ENCODE measurements at regions not wholly inside any gene's neighbourhood (a gene's known extent, or its start where the extent isn't known, plus 50 kb on each side); places are given as distances from the start of the nearest gene placed in this dataset.

DNA sequence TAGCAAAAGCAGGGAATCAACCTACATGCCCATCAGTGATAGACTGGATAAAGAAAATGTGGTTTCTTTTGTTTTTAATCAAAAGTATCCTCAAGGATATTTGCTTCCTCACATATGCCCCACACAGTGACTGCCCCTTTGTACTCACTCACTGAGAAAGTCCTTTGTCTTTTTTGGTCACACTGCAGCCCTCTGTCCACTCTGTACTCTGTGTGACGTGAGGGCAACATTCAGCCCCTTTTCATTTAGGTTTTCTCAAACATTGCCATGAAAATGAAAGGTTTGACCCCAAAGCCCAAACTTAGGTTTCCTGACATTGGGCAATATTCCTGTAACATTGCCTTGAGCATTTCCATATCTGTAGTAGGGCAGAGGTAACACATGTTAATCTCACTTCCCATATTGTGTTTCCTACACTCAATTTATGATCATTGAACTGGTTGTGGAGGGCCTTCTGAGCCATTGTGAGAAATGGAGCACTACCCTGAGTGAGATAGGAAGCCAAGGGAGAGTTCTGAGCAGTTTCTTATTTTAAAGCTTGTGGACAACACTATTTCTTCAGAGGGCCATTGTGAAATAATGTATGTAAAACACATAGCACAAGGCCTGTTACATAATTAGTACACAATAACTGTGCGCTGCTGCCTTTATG, 501.9 kb upstream of the C1orf87 start:
- H3K27ac ChIP-seq = peak overlapping the region; percentile 97
- no peak for DNase-seq (ENCODE audit: low read depth, low spot score)

DNA sequence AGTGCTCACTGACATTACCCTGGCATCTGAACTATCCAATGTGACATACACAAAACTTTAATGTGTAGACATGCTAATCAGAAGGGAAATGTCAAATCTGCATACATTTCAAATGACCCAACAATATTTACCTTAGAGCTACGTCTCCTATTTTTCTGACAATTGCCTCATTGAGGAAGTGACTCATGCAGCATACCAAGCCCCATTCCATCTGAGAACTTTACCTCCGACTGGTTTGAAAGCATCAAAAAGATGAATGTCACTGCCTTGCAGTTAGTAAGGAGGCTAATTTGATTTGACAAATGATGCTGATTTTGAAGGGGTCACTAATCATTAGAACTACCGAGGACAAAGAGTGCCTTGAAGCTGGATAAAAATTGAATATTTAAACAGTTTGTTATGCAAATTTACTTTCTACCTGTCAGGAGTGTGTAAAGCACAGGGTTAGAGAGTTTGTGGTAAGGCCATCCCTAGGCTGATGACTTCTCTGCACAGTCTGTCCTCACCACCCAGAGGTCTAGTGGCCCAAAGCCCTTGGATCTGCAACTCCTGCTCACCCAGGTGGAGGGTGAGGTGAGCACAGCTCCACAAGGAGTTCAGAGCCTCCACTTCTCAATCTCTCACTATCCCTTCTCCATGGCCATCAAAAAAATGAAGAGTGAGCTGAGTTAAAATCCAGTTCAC, 500.3 kb upstream of the C1orf87 start:
- H3K27ac ChIP-seq = peak overlapping the region; percentile 97
- DNase-seq (ENCODE audit: low read depth, low spot score) = peak; percentile 66

DNA sequence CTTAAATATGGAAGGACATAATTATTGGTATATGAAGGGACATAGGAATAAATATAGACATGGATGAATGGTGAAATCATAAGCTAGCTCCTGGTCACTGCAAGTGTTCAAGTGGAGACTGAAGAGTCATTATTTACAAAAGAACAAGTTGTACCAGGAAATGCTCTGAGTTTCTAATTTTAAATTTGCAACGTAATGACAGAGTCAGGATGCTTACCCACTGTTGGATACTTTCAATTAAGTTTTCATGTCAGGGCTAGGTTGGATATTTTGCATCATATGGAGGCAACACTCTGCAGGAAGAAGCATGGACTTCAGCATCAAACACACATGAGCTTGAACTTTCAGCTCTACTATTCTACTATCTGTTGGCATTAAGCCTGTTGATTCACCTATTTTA, 499.6 kb upstream of the C1orf87 start:
- DNase-seq (ENCODE audit: low read depth, low spot score) = peak; percentile 73
- H3K27ac ChIP-seq = peak overlapping the region; percentile 97

GRCh38 chr1:60572378-60572777, 498.8 kb upstream of the C1orf87 start:
- H3K27ac ChIP-seq = peak overlapping the region; percentile 97
- DNase-seq (ENCODE audit: low read depth, low spot score) = no peak

DNA sequence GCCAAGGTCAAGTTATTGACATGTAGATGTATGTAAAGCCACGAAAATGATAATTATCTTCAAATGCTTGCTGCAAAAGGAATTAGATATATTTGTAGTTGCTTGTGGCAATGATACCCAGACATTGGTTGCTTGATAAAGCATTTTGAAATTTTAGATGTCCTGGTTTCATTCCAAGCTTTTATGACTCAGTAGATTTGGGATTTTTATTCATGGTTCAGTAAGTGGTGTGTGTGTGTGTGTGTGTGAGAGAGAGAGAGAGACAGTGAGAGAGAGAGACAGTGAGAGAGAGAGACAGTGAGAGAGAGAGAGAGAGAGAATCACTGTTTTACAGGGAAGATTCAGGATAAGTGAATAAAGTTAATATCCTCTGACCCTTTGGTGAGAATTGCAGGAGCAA, 498.2 kb upstream of the C1orf87 start:
- H3K27ac ChIP-seq = peak overlapping the region; percentile 97
- DNase-seq (ENCODE audit: low read depth, low spot score) = peak; percentile 22

DNA sequence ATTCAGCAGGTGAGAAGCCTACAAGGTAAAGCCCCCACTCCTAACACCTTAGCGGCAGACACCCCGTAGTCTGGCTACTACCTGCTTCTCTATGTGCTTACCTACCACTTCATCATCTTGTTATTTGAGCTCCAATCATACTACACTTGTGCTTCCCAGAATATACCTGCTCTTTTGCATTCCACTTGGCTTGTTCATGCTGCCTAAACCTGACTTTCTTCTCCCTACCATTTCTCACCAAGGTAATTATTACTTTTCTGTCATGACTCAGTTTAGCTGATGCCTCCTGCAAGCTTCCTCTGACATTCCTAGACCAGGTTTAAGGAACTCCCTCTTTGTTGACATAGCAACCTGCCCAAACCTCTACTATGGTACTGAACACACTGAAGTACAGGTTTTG, 495.6 kb upstream of the C1orf87 start:
- H3K27ac ChIP-seq = peak overlapping the region; percentile 85
- DNase-seq (ENCODE audit: low read depth, low spot score) = peak; percentile 88

- H3K27ac ChIP-seq = no peak overlapping the region
- no peak for DNase-seq (ENCODE audit: low read depth, low spot score)
Measured at GRCh38 chr1:60567256-60567655, 493.7 kb upstream of the C1orf87 start.

GRCh38 chr1:60564916-60565750, 491.6 kb upstream of the C1orf87 start:
- no peak for DNase-seq (ENCODE audit: low read depth, low spot score)
- H3K27ac ChIP-seq = no peak overlapping the region

DNA sequence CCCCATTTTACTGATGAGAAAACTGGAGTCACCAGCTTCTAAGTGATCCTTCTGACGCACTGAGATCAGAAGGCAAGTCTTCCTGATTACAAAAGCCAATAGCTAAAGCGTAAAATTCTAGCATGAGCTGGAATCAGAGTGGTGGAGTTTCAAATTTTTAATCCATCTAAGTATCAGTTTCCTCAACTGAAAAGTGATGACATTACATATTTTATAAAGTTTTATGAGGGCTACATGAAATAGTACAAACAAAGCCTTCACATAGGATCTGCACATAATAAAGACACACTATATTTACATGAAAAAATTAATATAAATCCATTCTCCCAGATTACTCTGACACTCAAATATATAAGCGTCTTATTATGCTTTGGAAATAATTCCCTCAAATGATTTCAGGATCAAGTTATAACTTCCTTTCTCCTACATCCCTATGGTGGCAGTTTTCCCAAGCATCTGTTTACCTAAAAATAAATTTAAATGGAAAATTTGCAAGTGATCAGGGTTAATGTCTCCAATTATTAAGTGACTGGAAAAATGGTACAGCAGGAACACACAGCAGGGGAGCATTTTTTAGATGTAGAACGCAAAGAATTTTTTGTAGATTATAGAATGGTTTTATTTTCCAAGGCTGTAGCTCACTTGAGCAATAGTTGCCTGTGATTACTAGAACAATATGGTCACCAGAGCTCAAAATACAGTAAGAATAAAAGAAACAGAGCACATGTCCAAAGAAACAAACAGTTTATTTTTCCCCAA, 490.4 kb upstream of the C1orf87 start:
- no peak overlapping the region for H3K27ac ChIP-seq
- DNase-seq (ENCODE audit: low read depth, low spot score) = no peak

DNA sequence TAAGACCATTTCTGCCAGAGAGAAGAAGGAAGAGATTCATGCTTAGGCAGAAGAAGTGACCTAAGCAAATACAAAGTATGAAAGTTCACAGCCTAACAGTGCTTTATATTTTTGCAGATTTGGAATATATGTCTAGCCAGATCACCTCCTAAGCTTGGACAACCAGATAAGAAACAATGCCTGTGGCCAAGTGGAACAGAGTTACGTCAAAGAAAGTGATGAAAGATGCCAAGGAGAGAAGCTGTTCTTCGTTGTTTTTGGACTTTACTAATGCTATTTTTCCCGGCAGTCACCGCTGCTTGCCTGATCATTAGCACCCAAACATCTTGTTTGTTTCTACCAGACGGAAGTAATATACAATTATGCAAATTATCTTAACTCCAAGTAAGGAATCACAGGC, 489.2 kb upstream of the C1orf87 start:
- no peak overlapping the region for H3K27ac ChIP-seq
- no peak for DNase-seq (ENCODE audit: low read depth, low spot score)

- no peak overlapping the region for H3K27ac ChIP-seq
- DNase-seq (ENCODE audit: low read depth, low spot score) = no peak
Measured at GRCh38 chr1:60560701-60561100, 487.1 kb upstream of the C1orf87 start.

GRCh38 chr1:60558236-60558635, 484.7 kb upstream of the C1orf87 start:
- no peak for DNase-seq (ENCODE audit: low read depth, low spot score)
- H3K27ac ChIP-seq = no peak overlapping the region

DNA sequence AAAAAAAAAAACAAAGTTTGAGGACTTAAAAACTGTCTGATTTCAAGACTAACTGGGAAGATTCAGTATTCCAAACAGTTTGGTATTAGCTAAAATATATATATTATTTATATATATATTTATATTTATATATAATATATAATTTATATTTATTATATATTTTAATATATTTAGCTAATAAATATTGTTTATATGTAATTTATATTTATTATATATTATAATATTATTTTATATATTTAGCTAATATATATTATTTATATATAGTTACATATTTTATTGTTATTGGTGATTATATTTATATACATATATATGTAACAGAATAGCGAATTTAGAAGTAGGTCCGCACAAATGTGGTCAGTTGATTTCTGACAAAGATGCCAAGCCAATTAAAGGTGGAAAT, 480.2 kb upstream of the C1orf87 start:
- no peak overlapping the region for H3K27ac ChIP-seq
- DNase-seq (ENCODE audit: low read depth, low spot score) = no peak

- DNase-seq (ENCODE audit: low read depth, low spot score) = no peak
- no peak overlapping the region for H3K27ac ChIP-seq
Measured at GRCh38 chr1:60547821-60548220, 474.3 kb upstream of the C1orf87 start.

GRCh38 chr1:60541831-60542532, 468.4 kb upstream of the C1orf87 start:
- no peak for DNase-seq (ENCODE audit: low read depth, low spot score)
- H3K27ac ChIP-seq = no peak overlapping the region

DNA sequence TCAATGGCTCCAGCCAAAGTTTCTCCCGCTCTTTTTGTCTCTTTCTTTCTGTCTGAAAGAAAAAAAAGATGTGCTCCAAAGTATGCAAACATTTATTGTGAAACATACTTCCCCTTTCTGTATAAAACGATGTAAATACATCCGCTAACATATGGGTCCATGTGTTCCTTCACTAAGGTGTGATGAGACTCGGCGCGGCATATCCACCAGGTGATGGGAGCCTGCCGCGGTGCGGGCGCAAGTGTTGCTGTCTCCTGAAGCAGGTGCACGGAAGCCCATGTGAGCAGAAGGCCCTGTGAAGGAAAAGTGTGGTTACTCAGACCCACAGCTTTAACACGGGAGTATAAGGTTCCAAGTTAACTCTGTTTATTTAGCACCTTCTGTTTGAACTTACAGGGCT, 466.6 kb upstream of the C1orf87 start:
- no peak overlapping the region for H3K27ac ChIP-seq
- no peak for DNase-seq (ENCODE audit: low read depth, low spot score)

DNA sequence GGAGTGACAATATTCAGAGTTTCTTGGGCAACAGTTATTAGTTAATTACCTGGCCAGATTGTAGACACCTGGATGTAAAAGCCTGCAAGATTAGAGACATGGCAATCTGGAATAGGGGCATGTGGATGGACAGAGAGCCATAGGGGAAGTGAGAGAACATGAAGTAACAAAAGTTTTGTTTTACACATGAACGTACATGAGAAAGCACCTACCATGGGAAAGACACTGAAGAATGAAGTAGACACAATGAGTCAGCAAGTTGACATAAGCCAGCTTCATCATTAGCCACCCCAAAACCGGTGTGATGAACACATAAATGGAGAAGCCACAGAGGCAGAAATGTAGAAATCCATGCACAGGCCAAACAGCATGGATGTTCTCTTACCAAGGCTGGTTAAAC, 462.1 kb upstream of the C1orf87 start:
- DNase-seq (ENCODE audit: low read depth, low spot score) = no peak
- H3K27ac ChIP-seq = no peak overlapping the region

- no peak for DNase-seq (ENCODE audit: low read depth, low spot score)
- H3K27ac ChIP-seq = no peak overlapping the region
Measured at GRCh38 chr1:60527567-60527966, 454.0 kb upstream of the C1orf87 start.

DNA sequence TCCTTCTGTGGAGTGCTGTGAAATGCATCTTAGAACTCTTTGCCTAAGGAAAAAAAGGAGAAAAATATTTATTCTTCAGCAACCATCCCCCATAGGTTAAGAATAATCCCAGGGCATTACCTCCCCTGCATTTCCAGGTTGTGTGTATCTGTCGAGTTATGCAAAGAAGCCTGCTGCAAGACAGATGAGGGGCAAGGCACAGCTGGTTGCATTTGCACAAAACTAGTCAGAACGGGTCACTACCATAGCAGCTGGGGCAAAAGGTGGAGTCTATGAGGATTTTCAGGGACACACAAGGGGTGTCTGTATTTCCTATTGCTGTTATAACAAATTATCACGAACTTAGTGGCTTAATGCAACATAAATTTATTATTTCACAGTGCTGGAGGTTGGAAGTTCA, 443.4 kb upstream of the C1orf87 start:
- no peak for DNase-seq (ENCODE audit: low read depth, low spot score)
- no peak overlapping the region for H3K27ac ChIP-seq

GRCh38 chr1:60510162-60510561, 436.6 kb upstream of the C1orf87 start:
- peak overlapping the region; percentile 3 for H3K27ac ChIP-seq
- DNase-seq (ENCODE audit: low read depth, low spot score) = no peak

All from epithelial cell of prostate (primary cell).